Retinal pigment epithelial cell (primary cell): ENCODE measurements at regions not wholly inside any gene's neighbourhood (a gene's known extent, or its start where the extent isn't known, plus 50 kb on each side); places are given as distances from the start of the nearest gene placed in this dataset.

Source experiments
- DNase-seq: peaks from one replicate; pipeline ENCODE4 v3.0.0-alpha.2; 2010; ENCODE audit warnings: low read depth
- H3K4me3 ChIP-seq: 2 replicates; pipeline ENCODE4 v1.5.1; 2011; ENCODE audit warnings: mild to moderate bottlenecking, low read length, control low read depth, moderate library complexity
- TF ChIP-seq, protein P1 (sequence below): conservative IDR thresholded peaks from 2 replicates; pipeline ENCODE4 v1.5.1; 2011; ENCODE audit warnings: low read depth, low read length, control low read depth, inconsistent platforms

DNA sequence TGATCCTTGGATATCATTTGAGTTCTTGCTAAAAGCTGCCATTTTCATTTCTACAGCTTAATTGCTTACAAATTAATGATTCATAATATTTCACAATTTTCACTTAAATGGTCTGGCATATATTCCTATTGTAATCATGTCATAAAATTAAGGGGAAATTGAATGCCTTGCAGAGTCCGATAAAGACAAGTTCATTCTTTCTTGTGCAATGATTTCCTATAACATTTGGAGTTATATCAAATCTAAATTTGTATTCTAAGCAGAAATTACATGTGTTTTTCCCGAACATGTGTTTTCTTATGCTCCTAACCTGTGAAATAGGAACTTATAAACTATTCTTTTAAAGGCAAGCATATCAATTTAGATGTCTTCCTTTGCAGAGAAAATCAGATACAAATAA lies 118.3 kb upstream of the CYYR1 start:
- DNase-seq: no peak
- no peak overlapping the region for H3K4me3 ChIP-seq
- TF ChIP-seq, protein P1, sequence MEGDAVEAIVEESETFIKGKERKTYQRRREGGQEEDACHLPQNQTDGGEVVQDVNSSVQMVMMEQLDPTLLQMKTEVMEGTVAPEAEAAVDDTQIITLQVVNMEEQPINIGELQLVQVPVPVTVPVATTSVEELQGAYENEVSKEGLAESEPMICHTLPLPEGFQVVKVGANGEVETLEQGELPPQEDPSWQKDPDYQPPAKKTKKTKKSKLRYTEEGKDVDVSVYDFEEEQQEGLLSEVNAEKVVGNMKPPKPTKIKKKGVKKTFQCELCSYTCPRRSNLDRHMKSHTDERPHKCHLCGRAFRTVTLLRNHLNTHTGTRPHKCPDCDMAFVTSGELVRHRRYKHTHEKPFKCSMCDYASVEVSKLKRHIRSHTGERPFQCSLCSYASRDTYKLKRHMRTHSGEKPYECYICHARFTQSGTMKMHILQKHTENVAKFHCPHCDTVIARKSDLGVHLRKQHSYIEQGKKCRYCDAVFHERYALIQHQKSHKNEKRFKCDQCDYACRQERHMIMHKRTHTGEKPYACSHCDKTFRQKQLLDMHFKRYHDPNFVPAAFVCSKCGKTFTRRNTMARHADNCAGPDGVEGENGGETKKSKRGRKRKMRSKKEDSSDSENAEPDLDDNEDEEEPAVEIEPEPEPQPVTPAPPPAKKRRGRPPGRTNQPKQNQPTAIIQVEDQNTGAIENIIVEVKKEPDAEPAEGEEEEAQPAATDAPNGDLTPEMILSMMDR: no peak

DNA sequence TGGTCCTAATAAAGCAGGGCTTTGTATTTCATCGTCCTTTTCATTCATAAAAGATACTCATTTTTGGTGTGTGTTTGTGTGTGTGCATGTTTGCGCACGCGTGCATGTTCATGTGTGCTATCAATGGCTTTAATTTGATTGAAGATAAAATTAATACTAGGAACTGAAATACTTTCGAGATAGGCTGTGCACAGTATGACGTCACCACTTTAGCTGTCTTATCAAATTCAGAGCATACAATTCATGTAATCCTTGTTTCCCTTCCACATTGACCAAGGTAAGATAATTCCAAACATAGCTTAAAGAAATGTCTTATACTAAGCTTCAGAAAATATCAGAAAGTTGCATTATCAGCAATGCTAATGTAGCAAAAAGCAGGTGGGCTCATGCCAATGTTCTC lies 113.6 kb upstream of the CYYR1 start:
- no peak overlapping the region for H3K4me3 ChIP-seq
- no peak for DNase-seq
- TF ChIP-seq, protein P1: no peak

DNA sequence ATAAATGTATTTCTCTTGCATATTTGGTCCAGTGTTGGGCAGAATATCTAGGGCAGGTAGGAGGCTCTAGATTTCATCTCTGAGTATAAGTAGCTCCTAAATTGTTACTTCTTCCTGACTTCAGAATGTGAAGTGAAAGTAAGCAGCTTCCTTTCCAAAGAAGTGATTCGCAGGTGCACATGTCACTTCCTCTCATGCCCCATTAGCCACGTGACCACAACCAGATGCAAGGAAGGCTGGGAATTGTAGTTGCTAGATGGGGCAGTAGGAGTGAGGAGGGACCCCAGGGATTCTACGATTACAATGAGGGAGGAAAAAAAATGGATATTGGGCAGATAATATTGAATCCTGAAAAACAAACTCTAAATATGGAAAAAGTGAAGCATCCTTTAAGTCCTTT lies 113.2 kb upstream of the CYYR1 start:
- H3K4me3 ChIP-seq: no peak overlapping the region
- no peak for DNase-seq
- TF ChIP-seq, protein P1: no peak

DNA sequence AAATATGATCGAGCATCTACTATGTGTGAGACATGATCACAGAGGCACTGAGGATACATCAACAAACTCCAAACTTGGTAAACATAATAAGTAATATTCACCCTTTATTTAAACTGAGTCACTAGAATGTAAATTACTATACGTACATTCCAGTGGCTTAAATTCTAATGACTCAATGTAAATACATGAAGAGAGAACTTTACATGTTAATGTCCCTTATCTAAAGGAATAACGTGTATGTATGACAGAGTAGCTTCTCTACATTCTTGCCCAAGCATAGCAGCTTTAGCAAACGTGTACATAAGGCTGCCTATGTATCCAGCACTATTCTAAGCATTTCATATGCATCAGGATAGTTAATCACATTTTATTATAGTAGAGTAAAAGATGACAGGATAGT lies 111.8 kb upstream of the CYYR1 start:
- H3K4me3 ChIP-seq: no peak overlapping the region
- no peak for DNase-seq
- TF ChIP-seq, protein P1: no peak

DNA sequence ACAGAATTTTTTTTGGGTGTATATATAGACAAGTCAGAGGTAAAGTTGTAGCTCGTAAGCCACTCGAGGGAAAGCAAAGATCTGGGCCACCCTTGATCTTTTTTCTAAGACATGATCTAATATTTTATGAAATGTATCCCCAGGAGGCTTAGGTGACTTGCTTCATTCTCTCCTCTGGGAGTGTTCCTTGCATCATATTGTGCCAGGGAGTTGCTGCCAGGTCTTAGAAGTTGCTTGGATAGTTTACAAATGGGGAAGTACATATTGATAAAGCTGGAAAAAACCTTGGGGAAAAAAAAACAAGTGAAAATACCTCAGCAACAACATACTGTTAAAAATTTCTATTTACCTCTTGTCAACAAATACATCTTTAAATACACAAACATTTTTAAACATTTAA lies 110.9 kb upstream of the CYYR1 start:
- DNase-seq: no peak
- TF ChIP-seq, protein P1: no peak
- no peak overlapping the region for H3K4me3 ChIP-seq

DNA sequence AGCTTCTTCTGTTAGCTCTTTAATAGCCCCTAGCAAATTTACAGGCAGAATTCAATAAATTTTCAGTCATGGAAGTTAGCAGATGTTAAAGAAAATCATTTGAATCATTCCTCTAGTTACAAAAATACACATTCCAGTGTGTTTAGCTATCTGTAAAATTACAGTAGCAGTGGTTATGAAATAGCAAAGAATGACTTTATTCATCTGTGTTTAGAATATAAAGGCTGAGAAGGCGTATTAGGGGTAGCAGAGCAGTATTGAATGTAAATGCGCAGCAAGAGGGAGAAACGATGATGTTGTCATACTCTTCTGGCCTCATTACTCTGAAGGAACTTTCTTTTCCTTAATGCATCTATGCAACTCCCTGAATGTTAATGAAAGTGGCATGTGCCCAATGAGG lies 106.2 kb upstream of the CYYR1 start:
- no peak overlapping the region for H3K4me3 ChIP-seq
- DNase-seq: no peak
- TF ChIP-seq, protein P1: no peak

DNA sequence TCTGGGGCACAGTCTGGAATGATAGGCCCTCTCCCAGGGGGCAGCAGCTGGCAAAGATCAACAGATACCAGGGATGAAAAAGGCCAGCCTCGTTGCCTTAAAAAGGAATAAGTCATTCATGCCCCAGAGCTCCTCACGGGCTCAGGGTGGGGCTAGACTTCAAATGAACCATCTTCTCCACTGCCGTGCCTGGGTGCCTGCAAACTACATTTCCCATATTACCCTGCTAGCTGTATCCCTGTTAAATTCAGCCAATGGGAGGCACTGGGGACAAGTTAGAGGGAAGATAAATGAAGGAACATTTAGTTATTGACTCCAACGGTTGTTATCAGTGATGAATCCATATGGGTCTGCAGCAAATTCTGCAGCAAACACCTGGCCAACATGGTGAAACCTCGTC lies 101.2 kb upstream of the CYYR1 start:
- TF ChIP-seq, protein P1: no peak
- no peak overlapping the region for H3K4me3 ChIP-seq

More for the DNA sequence above, 101.2 kb upstream of the CYYR1 start:
- no peak for DNase-seq
